BLaER1 treated with 17β-estradiol and CSF1 and Interleukin-3, amounts not matched to agents 10 nM and 100 nM (cell line): ENCODE measurements at regions not wholly inside any gene's neighbourhood (a gene's known extent, or its start where the extent isn't known, plus 50 kb on each side); places are given as distances from the start of the nearest gene placed in this dataset.
"Not testable (repeated sequence)": the region's sequence is repeated elsewhere in the genome, so short reads cannot be mapped to it uniquely, and the experiment has no call there.

Source experiments
- H3K27ac ChIP-seq, 11 experiments: shearing (Covaris generic); formaldehyde crosslinking; 2 replicates each; pipeline ENCODE4 v1.8.1; 2022
- H3K27me3 ChIP-seq, 11 experiments: shearing (Covaris generic); formaldehyde crosslinking; 2 replicates each; pipeline ENCODE4 v1.8.1; 2022
- H3K36me3 ChIP-seq, 11 experiments: shearing (Covaris generic); formaldehyde crosslinking; 2 replicates each; pipeline ENCODE4 v1.8.1; 2022
- H3K4me1 ChIP-seq, 10 experiments: shearing (Covaris generic); formaldehyde crosslinking; 2 replicates each; pipeline ENCODE4 v1.8.1; 2022
- H3K4me2 ChIP-seq, 11 experiments: shearing (Covaris generic); formaldehyde crosslinking; 2 replicates each; pipeline ENCODE4 v1.8.1; 2022
- H3K4me3 ChIP-seq, 10 experiments: shearing (Covaris generic); formaldehyde crosslinking; 2 replicates each; pipeline ENCODE4 v1.8.1; 2022
- H3K9ac ChIP-seq, 11 experiments: shearing (Covaris generic); formaldehyde crosslinking; 2 replicates each; pipeline ENCODE4 v1.8.1; 2022
- H3K9me3 ChIP-seq, 11 experiments: shearing (Covaris generic); formaldehyde crosslinking; replicated peaks in 1 of 11; 2 replicates each; pipeline ENCODE4 v1.8.1; 2022
- H4K20me1 ChIP-seq, 11 experiments: shearing (Covaris generic); formaldehyde crosslinking; 2 replicates each; pipeline ENCODE4 v1.8.1; 2022
- Cebpa-rat ChIP-seq, 11 experiments: shearing (Covaris generic); IDR thresholded peaks; 2 replicates each; pipeline ENCODE4 v1.8.1; 2022

DNA sequence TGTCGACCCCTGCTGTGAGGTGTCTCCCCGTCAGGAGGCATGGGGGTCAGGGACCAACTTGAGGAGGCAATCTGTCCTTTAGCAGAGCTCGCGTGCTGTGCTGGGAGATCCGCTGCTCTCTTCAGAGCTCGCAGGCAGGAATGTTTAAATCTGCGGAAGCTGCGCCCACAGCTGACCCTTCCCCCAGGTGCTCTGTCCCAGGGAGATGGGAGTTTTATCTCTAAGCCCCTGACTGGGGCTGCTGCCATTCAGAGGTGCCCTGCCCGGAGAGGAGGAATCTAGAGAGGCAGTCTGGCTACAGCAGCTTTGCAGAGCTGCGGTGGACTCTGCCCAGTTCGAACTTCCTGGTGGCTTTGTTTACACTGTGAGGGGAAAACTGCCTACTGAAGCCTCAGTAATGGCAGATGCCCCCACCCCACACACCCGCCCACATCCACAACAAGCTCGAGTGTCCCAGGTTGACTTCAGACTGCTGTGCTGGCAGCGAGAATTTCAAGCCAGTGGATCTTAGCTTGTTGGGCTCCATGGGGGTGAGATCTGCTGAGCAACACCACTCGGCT is 133.1 kb downstream of the CENPC start:
- not testable (repeated sequence) for H3K9ac ChIP-seq, H3K27ac ChIP-seq, H3K36me3 ChIP-seq, H3K27me3 ChIP-seq, H3K4me3 ChIP-seq, H4K20me1 ChIP-seq, H3K4me2 ChIP-seq, H3K4me1 ChIP-seq
- H3K9me3 ChIP-seq = peaks cover 0 to 19% (median 4%) of the 10 kb centered on the region in 11 experiments; a peak in 11 of 22 replicates

DNA sequence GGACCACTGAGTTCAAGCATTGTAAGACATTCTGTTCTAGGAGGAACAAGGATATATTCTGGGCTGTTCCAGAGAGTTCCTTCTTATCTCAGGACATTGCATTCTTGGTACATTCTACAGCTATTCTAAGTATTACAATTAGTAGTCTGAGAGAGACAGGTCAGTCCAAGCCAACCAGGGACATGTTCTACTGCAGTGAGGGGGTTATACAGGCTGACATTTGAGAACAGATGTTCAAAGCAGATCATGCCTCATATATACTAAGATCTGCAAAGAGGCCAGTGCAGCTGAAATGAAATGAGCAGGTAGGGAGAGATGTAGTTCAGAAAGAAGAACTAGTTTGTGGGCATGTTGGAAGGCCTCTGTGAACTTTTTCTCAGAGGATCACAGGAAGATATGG is 142.0 kb downstream of the CENPC start:
- no peak overlapping the region for H3K9ac ChIP-seq
- H3K9me3 ChIP-seq = peaks cover 0 to 3% (median 0%) of the 10 kb centered on the region in 11 experiments; a peak in 2 of 22 replicates
- no peaks in the 10 kb centered on the region for H3K36me3 ChIP-seq
- H3K4me1 ChIP-seq = no peaks in the 10 kb centered on the region
- H3K27me3 ChIP-seq = no peaks in the 10 kb centered on the region
- no peak overlapping the region for H3K4me2 ChIP-seq
- no peak overlapping the region for H3K27ac ChIP-seq
- H4K20me1 ChIP-seq = no peaks in the 10 kb centered on the region
- no peak for TF ChIP-seq Cebpa-rat (IDR thresholded peaks at IDR 0.05)
- H3K4me3 ChIP-seq = no peak overlapping the region

DNA sequence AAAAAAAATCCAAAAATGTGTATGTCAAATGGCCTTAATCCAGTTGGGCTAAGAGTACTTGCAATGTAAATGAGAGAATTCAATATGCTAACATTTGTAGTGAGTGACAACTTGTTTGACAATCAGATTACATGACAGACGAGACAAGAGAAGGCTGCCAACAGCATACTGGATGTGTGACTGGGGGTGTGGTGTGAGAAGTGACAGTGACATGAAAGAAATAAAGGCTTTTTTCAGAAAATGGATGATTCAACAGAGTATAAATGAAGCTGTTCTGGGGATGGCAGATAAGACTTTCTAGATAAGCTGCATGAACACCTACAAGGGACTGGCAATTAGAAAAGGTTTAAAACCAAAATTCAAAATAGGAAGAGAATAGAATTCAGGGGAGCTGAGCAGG is 143.4 kb downstream of the CENPC start:
- Histone ChIP-seq H3K9ac (no peak overlapping the region), H3K9me3 (peaks cover 0 to 3% (median 0%) of the 10 kb centered on the region in 11 experiments; a peak in 2 of 22 replicates), H3K4me1 (no peaks in the 10 kb centered on the region), H3K36me3 (no peaks in the 10 kb centered on the region), H4K20me1 (no peaks in the 10 kb centered on the region), H3K27ac (no peak overlapping the region), H3K4me3 (no peak overlapping the region), H3K4me2 (no peak overlapping the region), H3K27me3 (no peaks in the 10 kb centered on the region)
- TF ChIP-seq Cebpa-rat (IDR thresholded peaks at IDR 0.05) = no peak

DNA sequence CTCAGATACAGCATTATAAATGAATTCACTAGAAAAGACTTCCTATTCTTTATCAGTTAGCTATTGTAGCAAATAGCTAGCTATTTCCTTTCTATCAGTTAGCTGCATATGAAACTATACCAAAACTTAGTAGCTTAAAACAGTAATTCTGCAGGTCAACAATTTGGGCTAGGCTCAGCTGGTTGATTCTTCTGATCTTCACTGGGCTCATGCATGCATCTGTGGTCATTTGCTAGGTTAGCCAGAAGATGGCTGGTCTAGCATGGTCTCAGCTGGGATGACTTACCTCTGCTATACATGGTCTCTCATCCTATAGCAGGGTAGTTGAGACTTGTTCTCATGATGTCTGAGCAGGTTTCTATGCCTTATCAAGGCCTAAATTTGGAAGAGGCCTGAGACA is 147.4 kb downstream of the CENPC start:
- Histone ChIP-seq H3K27ac (no peak overlapping the region), H3K27me3 (no peaks in the 10 kb centered on the region), H3K4me2 (no peak overlapping the region), H3K36me3 (no peaks in the 10 kb centered on the region), H3K4me1 (no peaks in the 10 kb centered on the region), H3K4me3 (no peak overlapping the region), H3K9ac (no peak overlapping the region), H3K9me3 (no peaks in the 10 kb centered on the region), H4K20me1 (no peaks in the 10 kb centered on the region)
- no peak for TF ChIP-seq Cebpa-rat (IDR thresholded peaks at IDR 0.05)

DNA sequence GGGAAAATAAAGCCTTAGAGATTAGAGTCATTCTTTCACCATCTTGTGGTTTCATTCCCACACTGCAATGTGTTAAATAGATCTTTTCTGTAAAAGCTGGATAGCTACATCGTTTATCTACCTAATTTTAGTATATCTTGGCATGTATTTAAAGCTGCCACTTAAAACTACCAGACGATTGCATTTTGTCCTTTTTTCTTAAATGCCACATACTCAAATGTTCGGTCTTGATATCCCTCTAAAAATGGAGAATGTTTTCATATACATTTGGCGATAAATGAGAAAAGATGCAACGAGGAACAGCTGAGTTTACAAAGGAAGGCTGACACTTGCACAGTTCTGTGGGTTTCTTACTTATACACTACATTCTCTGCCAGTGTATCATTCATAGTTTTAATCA is 148.3 kb downstream of the CENPC start:
- no peaks in the 10 kb centered on the region for H3K9me3 ChIP-seq
- no peaks in the 10 kb centered on the region for H4K20me1 ChIP-seq
- no peaks in the 10 kb centered on the region for H3K36me3 ChIP-seq
- no peak for TF ChIP-seq Cebpa-rat (IDR thresholded peaks at IDR 0.05)
- no peaks in the 10 kb centered on the region for H3K27me3 ChIP-seq
- no peaks in the 10 kb centered on the region for H3K4me1 ChIP-seq
- H3K9ac ChIP-seq = no peak overlapping the region
- H3K4me2 ChIP-seq = no peak overlapping the region
- H3K4me3 ChIP-seq = no peak overlapping the region
- no peak overlapping the region for H3K27ac ChIP-seq

DNA sequence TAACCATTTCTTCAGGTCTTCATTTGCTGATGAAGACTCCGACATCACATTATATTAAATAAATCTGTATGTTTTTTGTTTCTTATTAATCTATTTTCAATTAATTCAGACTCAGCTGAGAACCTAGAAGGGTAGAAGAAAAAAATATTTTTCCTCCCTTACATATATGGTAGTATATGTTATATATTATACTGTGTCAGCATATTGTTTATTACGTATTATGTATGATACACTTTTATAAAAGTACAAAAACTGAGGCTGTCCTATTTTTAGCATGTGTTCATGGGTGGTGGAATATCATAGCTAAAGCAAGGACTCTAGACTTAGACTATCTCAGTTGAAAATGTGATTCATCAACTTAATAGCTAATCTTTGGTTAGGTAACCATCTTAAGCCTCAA is 149.3 kb downstream of the CENPC start:
- no peak for TF ChIP-seq Cebpa-rat (IDR thresholded peaks at IDR 0.05)
- no peaks in the 10 kb centered on the region for H3K27me3 ChIP-seq

DNA sequence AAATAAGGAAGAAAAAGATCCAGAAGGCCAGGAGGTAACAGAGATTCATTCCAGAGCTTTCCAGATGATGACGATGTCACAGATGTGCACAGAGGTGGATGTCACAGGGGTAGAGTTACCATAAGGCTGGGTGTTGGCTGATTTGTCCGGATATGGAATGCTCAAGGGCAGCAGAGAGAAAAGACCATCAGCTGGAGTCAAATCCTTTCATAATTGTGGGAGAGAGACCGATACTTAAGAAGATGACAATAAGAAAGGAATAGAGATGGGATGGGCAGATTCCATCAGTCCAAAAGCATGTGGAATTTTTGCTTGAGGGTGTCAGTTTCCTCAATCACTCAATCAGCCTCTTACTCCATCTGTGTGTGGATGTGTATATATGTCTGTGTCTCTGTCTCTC is 150.4 kb downstream of the CENPC start:
- H3K4me1 ChIP-seq = peaks cover 0 to 9% (median 0%) of the 10 kb centered on the region in 10 experiments; a peak in 4 of 20 replicates
- H3K27ac ChIP-seq = no peak overlapping the region
- no peaks in the 10 kb centered on the region for H3K9me3 ChIP-seq
- no peaks in the 10 kb centered on the region for H3K27me3 ChIP-seq
- no peaks in the 10 kb centered on the region for H3K36me3 ChIP-seq
- H4K20me1 ChIP-seq = no peaks in the 10 kb centered on the region
- H3K4me3 ChIP-seq = no peak overlapping the region
- H3K4me2 ChIP-seq = no peak overlapping the region
- TF ChIP-seq Cebpa-rat (IDR thresholded peaks at IDR 0.05) = no peak
- H3K9ac ChIP-seq = no peak overlapping the region

More for the DNA sequence above, 149.3 kb downstream of the CENPC start:
- H4K20me1 ChIP-seq = no peaks in the 10 kb centered on the region
- H3K36me3 ChIP-seq = no peaks in the 10 kb centered on the region
- H3K4me1 ChIP-seq = peaks cover 0 to 7% (median 0%) of the 10 kb centered on the region in 10 experiments; a peak in 4 of 20 replicates
- no peaks in the 10 kb centered on the region for H3K9me3 ChIP-seq
- H3K9ac ChIP-seq = no peak overlapping the region
- no peak overlapping the region for H3K4me3 ChIP-seq
- no peak overlapping the region for H3K27ac ChIP-seq
- no peak overlapping the region for H3K4me2 ChIP-seq

DNA sequence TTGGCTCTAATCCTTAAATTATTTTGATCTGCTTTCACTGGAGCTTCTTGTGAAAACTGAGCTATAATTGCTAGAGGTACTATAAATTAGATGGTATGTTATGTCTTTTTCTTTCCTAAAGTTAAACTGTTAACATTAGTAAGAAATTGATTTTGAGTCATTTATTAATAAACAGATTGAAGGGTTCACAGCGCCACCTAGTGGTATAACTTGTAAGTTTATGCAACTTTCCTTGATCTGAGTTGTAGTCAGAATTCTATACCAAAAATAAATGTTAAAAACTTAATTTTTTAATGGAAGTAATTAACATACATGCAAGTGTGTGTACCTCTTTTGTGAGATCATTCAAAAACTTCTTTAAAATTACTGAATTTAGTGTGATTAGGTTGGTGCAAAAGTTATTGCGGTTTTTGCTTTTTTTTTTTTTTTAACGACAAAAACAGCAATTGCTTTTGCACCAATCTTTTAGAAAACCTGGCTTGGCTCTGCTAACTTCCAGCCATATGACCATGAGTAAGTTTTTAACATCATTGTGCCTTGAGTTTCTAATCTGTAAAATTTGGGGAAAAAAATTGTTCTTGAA is 151.5 kb downstream of the CENPC start:
- no peak overlapping the region for H3K4me2 ChIP-seq
- no peaks in the 10 kb centered on the region for H4K20me1 ChIP-seq
- no peaks in the 10 kb centered on the region for H3K36me3 ChIP-seq
- no peaks in the 10 kb centered on the region for H3K9me3 ChIP-seq
- TF ChIP-seq Cebpa-rat (IDR thresholded peaks at IDR 0.05) = no peak
- H3K9ac ChIP-seq = no peak overlapping the region
- H3K4me3 ChIP-seq = no peak overlapping the region
- peaks cover 0 to 9% (median 0%) of the 10 kb centered on the region in 10 experiments; a peak in 4 of 20 replicates for H3K4me1 ChIP-seq
- H3K27ac ChIP-seq = no peak overlapping the region
- H3K27me3 ChIP-seq = no peaks in the 10 kb centered on the region

DNA sequence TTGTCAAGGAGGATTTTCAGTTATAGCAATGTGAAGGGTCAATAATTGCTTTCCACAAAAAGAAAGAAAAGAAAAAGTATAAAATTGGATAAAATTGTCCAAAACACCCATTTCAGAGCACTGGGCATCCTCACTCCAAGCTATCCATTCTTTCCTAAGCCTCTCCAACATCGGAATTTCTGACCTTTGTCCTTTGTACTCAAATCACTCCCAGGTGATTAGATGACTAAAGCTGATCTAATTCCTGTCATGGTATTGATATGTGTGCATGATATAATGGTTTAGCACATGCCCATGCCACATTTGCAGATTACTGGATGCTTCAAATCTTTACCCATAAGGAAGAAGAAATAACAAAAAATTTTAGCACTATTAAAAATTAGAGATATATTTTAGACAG is 152.3 kb downstream of the CENPC start:
- H3K27ac ChIP-seq = no peak overlapping the region
- TF ChIP-seq Cebpa-rat (IDR thresholded peaks at IDR 0.05) = no peak
- no peaks in the 10 kb centered on the region for H3K9me3 ChIP-seq
- H3K27me3 ChIP-seq = no peaks in the 10 kb centered on the region
- peaks cover 0 to 9% (median 0%) of the 10 kb centered on the region in 10 experiments; a peak in 4 of 20 replicates for H3K4me1 ChIP-seq
- no peak overlapping the region for H3K4me3 ChIP-seq
- no peaks in the 10 kb centered on the region for H3K36me3 ChIP-seq
- no peaks in the 10 kb centered on the region for H4K20me1 ChIP-seq
- no peak overlapping the region for H3K4me2 ChIP-seq
- H3K9ac ChIP-seq = no peak overlapping the region

DNA sequence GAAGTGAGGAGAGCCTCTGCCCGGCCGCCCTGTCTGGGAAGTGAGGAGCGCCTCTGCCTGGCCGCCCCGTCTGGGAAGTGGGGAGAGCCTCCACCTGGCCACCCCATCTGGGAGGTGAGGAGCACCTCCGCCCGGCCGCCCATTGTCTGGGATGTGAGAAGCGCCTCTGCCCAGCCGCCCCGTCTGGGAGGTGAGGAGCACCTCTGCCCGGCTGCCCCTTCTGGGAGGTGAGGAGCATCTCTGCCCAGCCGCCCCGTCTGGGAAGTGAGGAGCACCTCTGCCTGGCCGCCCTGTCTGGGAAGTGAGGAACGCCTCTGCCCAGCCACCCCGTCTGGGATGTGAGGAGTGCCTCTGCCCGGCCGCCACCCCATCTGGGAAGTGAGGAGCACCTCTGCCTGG is 163.9 kb downstream of the CENPC start:
- H4K20me1 ChIP-seq, H3K27me3 ChIP-seq, H3K36me3 ChIP-seq, H3K27ac ChIP-seq, H3K4me3 ChIP-seq, H3K4me2 ChIP-seq, H3K9ac ChIP-seq, H3K4me1 ChIP-seq: not testable (repeated sequence)
- H3K9me3 ChIP-seq = peaks cover 9 to 21% (median 17%) of the 10 kb centered on the region in 11 experiments; a peak in 20 of 22 replicates

DNA sequence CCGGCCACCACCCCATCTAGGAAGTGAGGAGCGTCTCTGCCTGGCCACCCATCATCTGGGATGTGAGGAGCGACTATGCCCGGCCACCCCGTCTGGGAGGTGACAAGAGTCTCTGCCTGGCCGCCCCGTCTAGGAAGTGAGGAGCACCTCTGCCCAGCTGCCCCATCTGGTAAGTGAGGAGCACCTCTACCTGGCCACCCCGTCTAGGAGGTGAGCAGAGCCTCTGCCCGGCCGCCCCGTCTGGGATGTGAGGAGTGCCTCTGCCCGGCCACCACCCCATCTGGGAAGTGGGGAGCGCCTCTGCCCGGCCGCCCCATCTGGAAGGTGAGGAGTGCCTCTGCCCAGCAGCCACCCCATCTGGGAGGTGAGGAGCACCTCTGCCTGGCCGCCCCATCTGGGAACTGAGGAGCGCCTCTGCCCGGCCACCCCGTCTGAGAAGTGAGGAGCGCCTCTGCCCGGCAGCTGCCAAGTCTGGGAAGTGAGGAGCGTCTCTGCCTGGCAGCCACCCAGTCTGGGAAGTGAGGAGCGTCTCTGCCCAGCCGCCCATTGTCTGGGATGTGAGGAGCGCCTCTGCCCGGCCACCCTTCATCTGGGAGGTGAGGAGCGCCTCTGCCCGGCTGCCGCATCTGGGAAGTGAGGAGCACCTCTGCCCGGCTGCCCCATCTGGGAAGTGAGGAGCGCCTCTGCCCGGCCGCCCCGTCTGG is 164.4 kb downstream of the CENPC start:
- not testable (repeated sequence) for H3K4me3 ChIP-seq, H3K9ac ChIP-seq, H3K4me1 ChIP-seq, H3K27ac ChIP-seq, H4K20me1 ChIP-seq, H3K36me3 ChIP-seq, H3K4me2 ChIP-seq, H3K27me3 ChIP-seq
- H3K9me3 ChIP-seq = peaks cover 9 to 21% (median 17%) of the 10 kb centered on the region in 11 experiments; a peak in 20 of 22 replicates
